Nephron progenitor cell (in vitro differentiated cells): ENCODE measurements at regions not wholly inside any gene's neighbourhood (a gene's known extent, or its start where the extent isn't known, plus 50 kb on each side); places are given as distances from the start of the nearest gene placed in this dataset.

Experiments used
- DNase-seq: peaks from one replicate; pipeline ENCODE4 v3.0.0; 2021
- H3K27ac Mint-ChIP-seq: 2 replicates; pipeline ENCODE4 v1.8.0; 2021; ENCODE audit warnings: mild to moderate bottlenecking, moderate library complexity, mixed read lengths
- H3K27me3 Mint-ChIP-seq: 2 replicates; pipeline ENCODE4 v1.8.0; 2021; ENCODE audit warnings: mild to moderate bottlenecking, low read depth, mixed read lengths; ENCODE audit not compliant: poor library complexity
- H3K36me3 Mint-ChIP-seq: 2 replicates; pipeline ENCODE4 v1.8.0; 2021; ENCODE audit warnings: low read depth, mixed read lengths
- H3K4me1 Mint-ChIP-seq: 2 replicates; pipeline ENCODE4 v1.8.0; 2021; ENCODE audit warnings: mixed read lengths
- H3K4me3 Mint-ChIP-seq: 2 replicates; pipeline ENCODE4 v1.8.0; 2021; ENCODE audit warnings: mild to moderate bottlenecking, moderate library complexity, mixed read lengths
- H3K9me3 Mint-ChIP-seq: 2 replicates; pipeline ENCODE4 v1.8.0; 2021; ENCODE audit warnings: mild to moderate bottlenecking, moderate library complexity, mixed read lengths
- TF ChIP-seq, protein P1 (sequence below): fragments of 200-600 bp; sonication (generic); IDR thresholded peaks from 2 replicates; pipeline ENCODE4 v1.5.0; 2021; ENCODE audit warnings: antibody characterized with exemption

DNA sequence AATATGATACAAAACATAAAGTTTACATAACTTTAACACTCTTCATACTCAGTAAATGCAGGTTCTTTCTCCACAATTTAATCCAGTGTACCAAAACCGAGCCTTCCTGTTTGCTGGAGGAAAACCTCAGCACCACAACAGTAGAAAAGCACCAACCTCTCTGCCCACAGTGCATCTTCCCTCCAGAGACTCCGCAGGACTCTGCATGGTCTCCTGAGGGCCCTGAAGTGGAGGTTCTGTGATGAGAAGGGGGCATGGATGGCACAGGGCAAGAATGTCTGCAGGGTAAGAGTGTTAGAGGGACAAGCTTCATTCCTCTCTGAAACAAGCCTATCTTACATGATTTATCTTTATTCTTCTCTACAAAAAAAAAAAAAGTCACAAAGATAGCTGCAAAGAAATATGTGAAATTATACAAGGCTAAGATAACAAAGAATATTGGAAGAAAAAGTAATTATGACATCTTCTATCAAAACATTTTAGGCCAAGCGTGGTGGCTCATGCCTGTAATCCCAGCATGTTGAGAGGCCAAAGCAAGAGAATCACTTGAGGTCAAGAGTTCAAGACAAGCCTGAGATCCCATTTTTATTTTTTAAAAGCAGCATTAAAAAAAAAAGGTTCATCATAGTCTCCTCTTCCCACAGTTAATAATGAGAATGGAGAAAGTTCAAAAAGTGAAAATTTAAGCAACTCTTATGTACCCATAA lies 102.0 kb downstream of the VPREB1 start:
- no peak for DNase-seq
- peaks cover 15% of the 10 kb centered on the region for H3K4me1 Mint-ChIP-seq
- H3K4me3 Mint-ChIP-seq = no peak overlapping the region
- TF ChIP-seq, protein P1, sequence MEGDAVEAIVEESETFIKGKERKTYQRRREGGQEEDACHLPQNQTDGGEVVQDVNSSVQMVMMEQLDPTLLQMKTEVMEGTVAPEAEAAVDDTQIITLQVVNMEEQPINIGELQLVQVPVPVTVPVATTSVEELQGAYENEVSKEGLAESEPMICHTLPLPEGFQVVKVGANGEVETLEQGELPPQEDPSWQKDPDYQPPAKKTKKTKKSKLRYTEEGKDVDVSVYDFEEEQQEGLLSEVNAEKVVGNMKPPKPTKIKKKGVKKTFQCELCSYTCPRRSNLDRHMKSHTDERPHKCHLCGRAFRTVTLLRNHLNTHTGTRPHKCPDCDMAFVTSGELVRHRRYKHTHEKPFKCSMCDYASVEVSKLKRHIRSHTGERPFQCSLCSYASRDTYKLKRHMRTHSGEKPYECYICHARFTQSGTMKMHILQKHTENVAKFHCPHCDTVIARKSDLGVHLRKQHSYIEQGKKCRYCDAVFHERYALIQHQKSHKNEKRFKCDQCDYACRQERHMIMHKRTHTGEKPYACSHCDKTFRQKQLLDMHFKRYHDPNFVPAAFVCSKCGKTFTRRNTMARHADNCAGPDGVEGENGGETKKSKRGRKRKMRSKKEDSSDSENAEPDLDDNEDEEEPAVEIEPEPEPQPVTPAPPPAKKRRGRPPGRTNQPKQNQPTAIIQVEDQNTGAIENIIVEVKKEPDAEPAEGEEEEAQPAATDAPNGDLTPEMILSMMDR = no peak
- no peaks in the 10 kb centered on the region for H3K36me3 Mint-ChIP-seq
- peaks cover 67% of the 10 kb centered on the region for H3K27me3 Mint-ChIP-seq
- H3K27ac Mint-ChIP-seq = no peak overlapping the region
- no peaks in the 10 kb centered on the region for H3K9me3 Mint-ChIP-seq

DNA sequence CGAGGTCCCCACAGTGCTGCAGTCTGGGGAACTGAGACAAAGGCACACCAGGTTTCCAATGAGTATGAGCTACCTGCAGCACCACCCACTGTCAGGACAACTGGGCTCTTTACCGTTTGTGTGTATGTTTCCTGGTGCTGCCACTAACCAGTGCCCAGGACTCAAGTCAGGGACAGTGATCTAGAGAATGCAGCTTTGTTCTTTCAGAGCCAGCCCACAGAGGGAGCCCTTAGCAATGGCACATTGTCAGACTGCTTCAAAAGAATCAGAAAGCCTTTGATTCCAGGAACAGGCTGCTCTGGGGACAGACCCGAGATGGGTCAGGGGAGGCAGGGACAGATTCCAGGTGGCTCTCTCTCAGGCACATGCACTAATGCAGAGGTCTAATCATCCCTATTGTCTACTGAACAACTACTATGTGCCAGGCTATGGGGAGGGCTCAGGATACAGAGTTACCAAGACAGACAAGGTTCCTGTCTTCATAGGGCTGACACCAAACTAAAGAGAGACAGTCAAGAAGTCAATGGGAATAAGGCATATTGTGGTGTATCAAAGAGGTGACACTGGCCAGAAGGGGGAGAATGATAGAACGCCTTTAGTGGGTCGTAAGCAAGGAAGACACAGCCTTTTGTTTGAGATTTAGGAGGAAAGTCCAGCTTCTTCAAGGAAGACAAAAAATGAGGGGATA lies 103.7 kb downstream of the VPREB1 start:
- Mint-ChIP-seq H3K9me3 (no peaks in the 10 kb centered on the region), H3K36me3 (no peaks in the 10 kb centered on the region), H3K27me3 (peaks cover 74% of the 10 kb centered on the region), H3K4me3 (no peak overlapping the region), H3K4me1 (peaks cover 15% of the 10 kb centered on the region), H3K27ac (no peak overlapping the region)
- DNase-seq = no peak
- TF ChIP-seq, protein P1 = no peak

- Mint-ChIP-seq H3K27me3 (peaks cover 77% of the 10 kb centered on the region), H3K9me3 (no peaks in the 10 kb centered on the region), H3K4me1 (peaks cover 15% of the 10 kb centered on the region), H3K27ac (no peak overlapping the region), H3K4me3 (no peak overlapping the region), H3K36me3 (no peaks in the 10 kb centered on the region)
- TF ChIP-seq, protein P1 = no peak
- DNase-seq = no peak
Measured at GRCh38 chr22:22348815-22349454, 104.3 kb downstream of the VPREB1 start.

GRCh38 chr22:22349455-22349836 lies 104.9 kb downstream of the VPREB1 start:
- no peak for DNase-seq
- H3K4me1 Mint-ChIP-seq = peaks cover 15% of the 10 kb centered on the region
- no peaks in the 10 kb centered on the region for H3K36me3 Mint-ChIP-seq
- H3K27ac Mint-ChIP-seq = no peak overlapping the region
- TF ChIP-seq, protein P1 = no peak
- H3K4me3 Mint-ChIP-seq = no peak overlapping the region
- peaks cover 82% of the 10 kb centered on the region for H3K27me3 Mint-ChIP-seq
- H3K9me3 Mint-ChIP-seq = no peaks in the 10 kb centered on the region

GRCh38 chr22:22351366-22351765 lies 106.8 kb downstream of the VPREB1 start:
- H3K4me3 Mint-ChIP-seq = no peak overlapping the region
- H3K9me3 Mint-ChIP-seq = no peaks in the 10 kb centered on the region

More at GRCh38 chr22:22351366-22351765, 106.8 kb downstream of the VPREB1 start:
- TF ChIP-seq, protein P1 = no peak
- no peak for DNase-seq
- Mint-ChIP-seq H3K27me3 (peaks cover 91% of the 10 kb centered on the region), H3K4me1 (peaks cover 15% of the 10 kb centered on the region), H3K36me3 (no peaks in the 10 kb centered on the region), H3K27ac (no peak overlapping the region)
